GM12873 (cell line): ENCODE measurements at regions not wholly inside any gene's neighbourhood (a gene's known extent, or its start where the extent isn't known, plus 50 kb on each side); places are given as distances from the start of the nearest gene placed in this dataset.

Experiments used
- TF ChIP-seq, protein P1 (sequence below): IDR thresholded peaks from 2 replicates; pipeline ENCODE4 v1.5.1; 2012; ENCODE audit warnings: low read depth, mild to moderate bottlenecking, moderate library complexity, low read length, control low read depth; ENCODE audit not compliant: insufficient read depth; ENCODE audit errors: missing control alignments

DNA sequence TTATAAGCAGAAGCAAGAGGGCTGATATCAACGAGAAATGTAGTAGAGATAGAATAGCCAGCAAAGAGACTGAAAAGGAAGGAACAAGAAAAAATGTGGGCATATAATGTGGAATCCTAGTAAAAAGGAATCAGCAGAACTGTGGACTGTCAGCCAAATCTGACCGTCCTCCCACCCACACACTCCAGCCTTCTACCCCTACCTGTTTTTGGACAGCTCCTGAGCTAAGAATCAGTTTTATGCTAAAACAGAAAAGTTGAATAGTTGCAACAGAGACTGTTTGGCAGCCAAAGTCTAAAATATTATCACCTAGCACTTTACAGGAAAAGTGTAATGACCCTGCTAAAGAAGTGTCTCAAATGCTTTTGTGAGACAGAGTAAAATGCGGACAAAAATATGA, 533.3 kb upstream of the CXADR start:
- TF ChIP-seq, protein P1, sequence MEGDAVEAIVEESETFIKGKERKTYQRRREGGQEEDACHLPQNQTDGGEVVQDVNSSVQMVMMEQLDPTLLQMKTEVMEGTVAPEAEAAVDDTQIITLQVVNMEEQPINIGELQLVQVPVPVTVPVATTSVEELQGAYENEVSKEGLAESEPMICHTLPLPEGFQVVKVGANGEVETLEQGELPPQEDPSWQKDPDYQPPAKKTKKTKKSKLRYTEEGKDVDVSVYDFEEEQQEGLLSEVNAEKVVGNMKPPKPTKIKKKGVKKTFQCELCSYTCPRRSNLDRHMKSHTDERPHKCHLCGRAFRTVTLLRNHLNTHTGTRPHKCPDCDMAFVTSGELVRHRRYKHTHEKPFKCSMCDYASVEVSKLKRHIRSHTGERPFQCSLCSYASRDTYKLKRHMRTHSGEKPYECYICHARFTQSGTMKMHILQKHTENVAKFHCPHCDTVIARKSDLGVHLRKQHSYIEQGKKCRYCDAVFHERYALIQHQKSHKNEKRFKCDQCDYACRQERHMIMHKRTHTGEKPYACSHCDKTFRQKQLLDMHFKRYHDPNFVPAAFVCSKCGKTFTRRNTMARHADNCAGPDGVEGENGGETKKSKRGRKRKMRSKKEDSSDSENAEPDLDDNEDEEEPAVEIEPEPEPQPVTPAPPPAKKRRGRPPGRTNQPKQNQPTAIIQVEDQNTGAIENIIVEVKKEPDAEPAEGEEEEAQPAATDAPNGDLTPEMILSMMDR: no peak

DNA sequence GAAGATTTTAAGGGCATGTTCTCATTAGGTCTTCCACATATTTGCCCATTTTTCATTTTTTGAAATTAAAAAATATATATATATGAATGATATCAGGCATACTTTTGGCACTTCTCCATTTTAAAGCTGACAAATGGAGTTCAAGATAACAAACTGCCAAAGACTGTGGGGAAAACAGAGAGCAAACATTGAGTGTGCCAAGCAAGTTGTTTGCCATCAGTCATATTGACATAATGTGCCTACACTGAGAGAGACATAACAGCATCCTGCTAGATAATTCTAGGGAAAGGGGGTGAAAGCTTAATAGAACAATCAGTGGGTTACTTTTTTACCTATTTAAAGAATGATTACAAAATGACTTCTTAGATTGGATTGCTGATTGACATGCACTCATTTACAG, 529.4 kb upstream of the CXADR start:
- TF ChIP-seq, protein P1: no peak

DNA sequence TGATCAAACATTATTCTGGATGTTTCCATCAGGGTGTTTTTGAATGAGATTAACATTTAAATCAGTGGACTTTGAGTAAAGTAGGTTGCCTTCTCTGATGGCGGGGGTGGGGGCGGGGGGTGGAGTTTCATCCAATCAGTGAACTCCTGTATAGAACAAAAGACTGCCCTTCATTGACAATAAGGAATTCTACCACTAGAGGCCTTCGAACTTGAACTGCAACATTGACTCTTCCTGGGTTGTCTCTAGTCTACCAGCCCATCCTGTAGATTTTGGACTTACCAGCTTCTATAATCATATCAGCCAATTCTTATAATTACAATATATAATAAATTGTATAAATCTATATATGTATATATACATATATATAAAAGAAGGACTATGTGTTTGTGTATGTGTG, 520.4 kb upstream of the CXADR start:
- TF ChIP-seq, protein P1: no peak

DNA sequence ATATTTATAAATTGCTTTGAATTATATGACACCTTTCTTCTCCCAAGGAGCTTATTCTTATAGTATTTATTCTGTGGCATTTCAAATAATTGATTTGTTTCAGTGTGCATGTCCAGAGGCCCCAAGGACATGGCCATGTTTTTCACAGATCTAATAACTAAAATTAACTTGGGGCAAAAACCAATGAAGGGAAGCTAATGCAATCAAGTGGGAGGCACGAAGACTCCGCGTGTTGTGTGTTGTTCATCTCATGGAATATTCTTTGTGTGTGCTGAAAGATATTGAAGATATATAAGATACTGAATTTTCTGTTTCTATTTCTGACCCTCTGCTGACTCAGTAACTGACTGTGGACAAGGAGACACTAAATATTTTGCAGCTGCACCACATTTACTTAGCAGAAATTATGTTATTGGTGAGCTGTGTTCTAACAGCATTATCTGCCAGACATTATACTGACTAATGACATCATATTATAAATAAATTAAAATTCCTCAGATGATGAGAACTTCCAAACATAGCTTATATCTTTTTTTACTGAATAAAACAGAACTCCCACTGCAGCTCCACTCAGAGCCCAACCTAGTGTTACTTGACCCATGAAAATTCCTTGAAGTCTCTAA, 519.3 kb upstream of the CXADR start:
- TF ChIP-seq, protein P1: no peak

DNA sequence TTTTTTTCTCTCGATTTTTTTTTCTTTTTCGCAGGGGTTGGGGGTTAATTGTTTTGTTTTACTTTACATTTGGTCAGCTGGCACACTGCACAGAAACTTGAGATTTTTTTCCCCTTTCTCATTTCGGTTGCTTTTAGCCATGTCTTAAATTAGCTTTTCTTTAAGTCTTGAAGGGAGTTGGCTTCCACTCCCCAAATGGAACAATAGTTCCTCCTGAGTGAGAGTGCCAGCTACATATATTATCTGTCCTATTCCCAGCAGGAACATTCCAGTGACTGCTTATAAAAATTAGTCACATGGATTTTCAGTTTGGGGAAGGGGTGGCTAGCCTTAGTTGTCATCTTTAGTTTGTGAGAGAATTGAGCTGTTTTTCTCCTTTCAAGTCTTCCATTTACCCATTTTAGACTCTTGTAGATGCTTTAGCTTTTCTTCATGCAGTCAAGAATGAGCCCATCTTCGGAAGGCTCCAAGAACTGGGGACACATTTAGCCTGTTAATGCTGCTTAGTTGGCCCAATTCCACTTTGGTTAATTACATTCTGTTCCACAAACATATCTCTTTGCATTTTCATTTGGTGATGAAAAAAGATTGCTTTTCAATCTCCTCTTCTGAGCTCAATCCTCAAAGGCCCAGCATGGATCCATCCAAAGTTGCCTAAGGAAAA, 510.1 kb upstream of the CXADR start:
- TF ChIP-seq, protein P1: no peak

DNA sequence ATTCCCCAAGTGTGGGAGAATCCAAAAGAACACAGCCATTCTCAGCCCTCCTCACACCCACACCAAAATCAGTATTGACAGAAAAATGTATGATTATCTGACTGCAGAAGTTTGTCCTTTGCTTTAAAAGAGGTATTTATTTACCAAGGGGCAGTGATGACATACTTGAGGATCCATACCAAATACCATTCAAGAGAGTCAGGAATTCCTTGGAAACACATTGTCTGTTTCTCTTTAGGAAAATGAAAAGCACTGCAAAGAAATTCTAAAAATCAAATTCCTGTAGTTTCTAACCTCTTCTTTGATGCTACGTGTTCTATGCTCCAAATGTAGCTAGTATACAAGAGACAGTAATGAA, 509.6 kb upstream of the CXADR start:
- TF ChIP-seq, protein P1: no peak

DNA sequence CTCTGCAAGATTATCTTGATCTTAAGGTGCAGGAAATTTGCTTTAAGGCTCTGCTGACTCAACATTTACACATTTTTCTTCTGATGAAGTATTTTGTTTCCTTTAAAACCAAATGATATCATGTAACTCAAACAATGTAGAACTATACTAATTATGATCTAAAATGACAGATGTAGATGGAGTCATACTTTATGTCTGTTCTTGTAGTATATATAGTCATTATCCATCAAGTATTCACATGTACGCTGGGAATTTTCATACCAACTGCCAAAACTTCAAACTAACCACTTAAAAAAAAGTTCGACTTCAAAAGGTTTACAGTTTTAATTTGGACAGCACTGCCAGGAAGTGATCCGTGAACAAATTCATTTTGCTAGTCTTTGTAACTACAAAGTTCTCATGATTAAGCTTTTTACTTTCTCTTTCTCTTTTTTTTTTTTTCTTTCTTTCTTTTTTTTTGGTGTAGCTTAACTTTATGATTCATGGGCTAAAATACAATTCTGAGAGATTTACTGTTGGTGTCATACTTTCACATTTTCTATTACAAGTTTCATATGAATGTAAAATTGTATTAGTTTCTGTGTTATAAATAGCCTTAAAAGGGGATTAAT, 509.0 kb upstream of the CXADR start:
- TF ChIP-seq, protein P1: no peak
